Upper lobe of left lung (tissue), 4 donors: ENCODE measurements at regions not wholly inside any gene's neighbourhood (a gene's known extent, or its start where the extent isn't known, plus 50 kb on each side); places are given as distances from the start of the nearest gene placed in this dataset.

Experiments
- CTCF ChIP-seq, 6 experiments: fragments of 450-650 bp in 4 of 6; fragments of 200-600 bp in 2 of 6; sonication (generic) in 2 of 6; IDR thresholded peaks; one replicate each; pipeline ENCODE4 v1.5.1; 2016 to 2019; ENCODE audit warnings: antibody characterized with exemption in 6 of 6
- POLR2A ChIP-seq, 4 donors: fragments of 450-650 bp; IDR thresholded peaks; one replicate each; pipeline ENCODE4 v1.5.1; 2016 to 2017; ENCODE audit warnings: antibody characterized with exemption in 4 of 4, mild to moderate bottlenecking in 2 of 4
- POLR2AphosphoS5 ChIP-seq, 2 donors: sonication (generic); formaldehyde crosslinking; IDR thresholded peaks; one replicate each; pipeline ENCODE4 v1.5.1; 2017; ENCODE audit warnings: antibody characterized with exemption in 2 of 2

DNA sequence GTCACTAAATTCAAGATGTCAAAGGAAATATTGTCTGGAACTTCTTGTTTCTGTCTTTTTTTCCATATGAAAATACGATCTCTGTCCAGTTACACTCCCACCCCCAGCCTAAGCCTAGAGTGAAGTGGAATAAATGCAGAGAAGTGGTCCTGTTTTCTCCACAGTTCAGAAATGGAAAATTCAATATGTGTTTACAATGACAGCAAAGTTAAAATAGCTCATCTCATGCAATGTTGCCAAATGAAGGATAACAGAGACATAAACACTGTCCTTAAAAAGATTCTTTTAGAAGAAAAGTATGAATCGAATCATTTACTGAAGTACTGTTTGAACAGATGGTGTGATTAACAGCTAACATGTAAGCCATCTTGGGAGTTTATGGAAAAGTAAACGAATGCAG is 160.8 kb upstream of the STK26 start:
- TF ChIP-seq CTCF (IDR thresholded peaks at IDR 0.05) (no peak), POLR2A (IDR thresholded peaks at IDR 0.05) (no peak), POLR2AphosphoS5 (IDR thresholded peaks at IDR 0.05) (no peak)
